ENCODE measurements at regions not wholly inside any gene's neighbourhood (a gene's known extent, or its start where the extent isn't known, plus 50 kb on each side); places are given as distances from the start of the nearest gene placed in this dataset.
"Not testable (repeated sequence)": the region's sequence is repeated elsewhere in the genome, so short reads cannot be mapped to it uniquely, and the experiment has no call there.

GRCh38 chr7:149681274-149681673, 92.1 kb downstream of the ZNF467 start:
- no peak for DNase-seq

GRCh38 chr7:149680331-149681025, 92.9 kb downstream of the ZNF467 start:
- DNase-seq: no peak

DNA sequence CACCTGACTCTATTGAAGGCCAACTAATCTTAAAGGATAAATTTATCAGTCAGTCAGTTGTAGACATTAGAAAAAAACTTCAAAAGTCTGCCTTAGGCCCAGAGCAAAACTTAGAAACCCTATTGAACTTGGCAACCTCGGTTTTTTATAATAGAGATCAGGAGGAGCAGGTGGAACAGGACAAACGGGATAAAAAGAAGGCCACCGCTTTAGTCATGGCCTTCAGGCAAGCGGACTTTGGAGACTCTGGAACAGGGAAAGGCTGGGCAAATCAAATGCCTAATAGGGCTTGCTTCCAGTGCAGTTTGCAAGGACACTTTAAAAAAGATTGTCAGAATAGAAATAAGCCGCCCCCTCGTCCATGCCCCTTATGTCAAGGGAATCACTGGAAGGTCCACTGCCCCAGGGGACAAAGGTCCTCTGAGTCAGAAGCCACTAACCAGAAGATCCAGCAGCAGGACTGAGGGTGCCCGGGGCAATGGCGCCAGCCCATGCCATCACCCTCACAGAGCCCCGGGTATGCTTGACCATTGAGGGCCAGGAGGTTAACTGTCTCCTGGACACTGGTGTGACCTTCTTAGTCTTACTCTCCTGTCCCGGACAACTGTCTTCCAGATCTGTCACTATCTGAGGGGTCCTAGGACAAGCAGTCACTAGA, 98.5 kb downstream of the ZNF467 start:
- not testable (repeated sequence) for DNase-seq

GRCh38 chr7:149673006-149673405, 100.4 kb downstream of the ZNF467 start:
- no peak for DNase-seq

DNA sequence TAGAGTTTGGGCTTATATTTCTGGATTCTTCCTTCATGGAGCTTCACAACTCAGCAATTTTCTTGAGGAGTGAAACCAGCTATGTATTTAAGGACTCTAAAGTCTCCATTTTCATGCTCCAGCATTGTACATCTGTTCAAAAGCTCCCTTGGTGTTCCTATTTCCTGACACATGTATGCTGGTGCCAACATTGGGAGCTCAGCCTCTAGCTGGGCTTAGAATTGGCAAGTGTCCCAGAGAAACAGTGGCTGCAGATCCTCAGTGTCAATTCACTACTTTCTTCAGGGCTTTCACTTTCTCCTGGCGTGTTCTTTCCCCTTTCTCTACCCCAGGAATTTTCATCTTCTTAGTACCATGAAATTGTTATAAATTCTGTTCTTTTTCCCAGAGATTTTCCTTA, 103.1 kb downstream of the ZNF467 start:
- no peak for DNase-seq

- DNase-seq: no peak
These were observed 104.1 kb downstream of the ZNF467 start for GRCh38 chr7:149669121-149669818.

DNA sequence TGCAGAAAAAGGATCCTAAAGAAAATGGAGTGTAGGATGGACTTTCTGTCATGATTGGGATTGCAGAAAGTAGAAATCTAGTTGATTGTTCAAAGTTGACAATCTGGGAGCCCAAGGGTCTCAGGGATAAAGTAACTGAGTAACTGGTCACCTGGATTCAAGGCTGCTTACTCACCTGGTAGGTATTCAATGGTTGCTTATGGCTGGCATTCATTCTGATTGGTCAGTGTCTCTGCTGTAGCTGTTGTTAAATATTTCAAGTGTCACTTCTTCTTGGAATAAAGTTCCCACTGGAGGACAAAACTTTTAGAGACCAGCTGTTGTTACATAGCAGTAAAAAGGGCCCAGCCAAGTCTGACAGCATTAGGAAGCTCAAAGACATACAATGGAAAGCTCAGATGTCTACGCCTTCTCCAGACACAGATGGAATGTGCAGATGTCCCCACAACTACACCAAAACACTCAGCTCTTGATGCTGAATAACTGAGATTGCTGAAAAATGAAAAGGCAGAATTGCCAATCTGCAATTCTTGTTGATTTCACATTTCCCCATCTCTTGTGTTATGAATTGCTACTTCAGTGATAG, 106.9 kb downstream of the ZNF467 start:
- DNase-seq: no peak

DNA sequence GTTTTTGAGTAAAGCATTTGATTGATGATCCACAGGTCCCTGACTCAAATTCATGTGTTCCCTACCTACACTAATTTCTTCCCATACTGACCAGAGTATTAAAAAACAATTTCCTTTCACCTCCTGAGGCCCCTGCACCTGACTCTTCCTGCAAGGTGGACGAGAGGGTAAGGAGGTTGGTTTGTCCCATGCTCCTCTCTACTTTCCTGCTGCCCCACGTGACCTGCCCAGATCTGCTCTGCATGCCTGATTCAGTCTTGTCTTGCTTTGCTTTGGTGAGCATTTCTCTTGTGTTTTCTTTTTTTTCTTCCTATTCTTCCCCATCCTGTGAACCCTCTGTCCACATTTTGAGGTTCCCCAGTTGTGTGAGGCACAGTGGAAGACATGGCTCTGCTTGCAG, 107.8 kb downstream of the ZNF467 start:
- DNase-seq: not testable (repeated sequence)

- no peak for DNase-seq
These were observed 108.7 kb downstream of the ZNF467 start for GRCh38 chr7:149664666-149665065.

GRCh38 chr7:149664176-149664575, 109.2 kb downstream of the ZNF467 start:
- no peak for DNase-seq

GRCh38 chr7:149662591-149663095, 110.7 kb downstream of the ZNF467 start:
- DNase-seq: peak; percentile 69

DNA sequence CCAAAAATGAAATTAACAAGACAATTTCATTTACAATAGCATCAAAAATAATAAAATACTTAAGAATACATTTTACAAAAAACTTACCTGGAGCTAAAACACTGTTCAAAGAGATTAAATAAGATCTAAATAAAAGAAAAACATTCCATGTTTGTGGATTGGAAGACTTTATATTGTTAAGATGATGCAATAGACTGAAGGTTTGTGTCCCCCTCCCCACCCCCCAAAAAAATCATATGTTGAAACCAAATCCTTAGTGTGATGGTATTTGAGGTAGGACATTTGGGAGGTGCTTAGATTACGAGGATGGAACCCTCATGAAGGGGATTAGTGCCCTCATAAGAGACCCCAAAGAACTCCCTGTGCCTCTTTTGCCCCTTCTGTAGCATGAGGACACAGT, 117.6 kb downstream of the ZNF467 start:
- DNase-seq: no peak

- no peak for DNase-seq
These were observed 118.8 kb downstream of the ZNF467 start for GRCh38 chr7:149654588-149654987.

DNA sequence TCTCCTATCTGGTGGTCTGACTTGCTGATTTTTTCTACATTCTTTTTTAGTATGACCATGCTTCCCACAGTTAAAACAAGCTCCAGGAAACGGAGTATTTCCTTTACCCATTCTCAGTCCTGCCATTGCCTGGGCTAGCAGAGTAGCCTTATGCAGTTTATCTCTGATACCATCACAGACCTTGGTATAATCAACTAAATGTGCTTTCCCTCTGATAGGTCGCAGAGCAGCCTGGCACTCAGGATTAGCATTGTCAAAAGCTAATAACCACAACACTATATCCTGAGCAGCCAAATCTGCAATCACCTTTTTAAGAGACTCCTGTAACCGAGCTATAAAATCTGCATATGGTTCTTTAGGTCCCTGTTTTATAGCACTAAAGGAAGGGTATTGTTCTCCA, 123.2 kb downstream of the ZNF467 start:
- DNase-seq: not testable (repeated sequence)

GRCh38 chr7:149644754-149645153, 128.6 kb downstream of the ZNF467 start:
- DNase-seq: no peak

DNA sequence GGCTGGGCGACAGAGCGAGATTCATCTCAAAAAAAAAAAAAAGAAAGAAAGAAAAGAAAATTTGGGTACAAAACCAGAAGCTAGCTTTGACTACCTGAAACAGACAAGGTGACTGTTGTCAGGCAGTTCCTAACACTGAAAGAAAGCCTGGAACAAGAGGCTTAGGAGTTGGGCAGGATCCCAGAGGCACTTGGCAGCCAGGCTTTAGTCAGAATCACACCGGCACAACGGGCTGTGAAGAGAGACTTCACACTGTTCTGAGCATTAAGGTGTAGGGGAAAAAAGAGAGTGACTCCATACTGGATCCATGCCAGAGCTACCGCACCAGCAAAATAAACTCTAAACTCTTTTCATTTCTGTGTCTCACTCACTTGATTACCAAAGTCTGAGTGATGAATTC, 130.8 kb downstream of the ZNF467 start:
- DNase-seq: no peak

- no peak for DNase-seq
These were observed 134.6 kb downstream of the ZNF467 start for GRCh38 chr7:149638566-149639320.

DNA sequence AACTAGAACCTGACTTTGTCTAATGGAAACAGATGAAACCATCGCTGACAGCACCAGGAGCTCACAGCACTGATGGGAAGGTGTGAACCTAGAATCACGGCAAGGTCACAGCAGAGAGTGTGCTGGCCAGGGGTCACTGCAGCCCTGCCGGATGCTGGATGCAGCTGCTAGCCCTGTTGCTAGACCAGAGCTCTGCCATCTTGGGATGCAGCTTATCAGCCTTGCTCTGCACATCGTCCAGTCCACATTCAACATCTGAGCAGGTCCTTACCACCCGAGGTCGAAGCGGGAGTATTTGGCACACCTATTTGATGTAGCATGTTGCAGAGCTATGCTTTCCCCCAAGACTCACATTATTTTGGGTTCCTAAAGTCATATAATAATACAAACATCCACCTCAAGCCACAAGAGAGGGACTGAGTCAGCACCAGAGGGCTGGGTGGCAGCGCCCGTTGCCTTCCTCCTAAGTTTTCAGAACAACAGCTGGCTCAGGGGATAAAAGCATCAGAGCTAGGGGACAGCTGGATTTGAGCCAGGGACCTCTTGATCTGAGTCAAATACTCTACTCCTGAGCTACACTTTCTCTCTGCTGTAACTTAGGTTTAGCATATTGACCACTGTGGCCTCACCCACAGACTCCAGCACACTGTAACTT, 135.3 kb downstream of the ZNF467 start:
- DNase-seq: no peak

GRCh38 chr7:149635561-149636329, 137.6 kb downstream of the ZNF467 start:
- no peak for DNase-seq

DNA sequence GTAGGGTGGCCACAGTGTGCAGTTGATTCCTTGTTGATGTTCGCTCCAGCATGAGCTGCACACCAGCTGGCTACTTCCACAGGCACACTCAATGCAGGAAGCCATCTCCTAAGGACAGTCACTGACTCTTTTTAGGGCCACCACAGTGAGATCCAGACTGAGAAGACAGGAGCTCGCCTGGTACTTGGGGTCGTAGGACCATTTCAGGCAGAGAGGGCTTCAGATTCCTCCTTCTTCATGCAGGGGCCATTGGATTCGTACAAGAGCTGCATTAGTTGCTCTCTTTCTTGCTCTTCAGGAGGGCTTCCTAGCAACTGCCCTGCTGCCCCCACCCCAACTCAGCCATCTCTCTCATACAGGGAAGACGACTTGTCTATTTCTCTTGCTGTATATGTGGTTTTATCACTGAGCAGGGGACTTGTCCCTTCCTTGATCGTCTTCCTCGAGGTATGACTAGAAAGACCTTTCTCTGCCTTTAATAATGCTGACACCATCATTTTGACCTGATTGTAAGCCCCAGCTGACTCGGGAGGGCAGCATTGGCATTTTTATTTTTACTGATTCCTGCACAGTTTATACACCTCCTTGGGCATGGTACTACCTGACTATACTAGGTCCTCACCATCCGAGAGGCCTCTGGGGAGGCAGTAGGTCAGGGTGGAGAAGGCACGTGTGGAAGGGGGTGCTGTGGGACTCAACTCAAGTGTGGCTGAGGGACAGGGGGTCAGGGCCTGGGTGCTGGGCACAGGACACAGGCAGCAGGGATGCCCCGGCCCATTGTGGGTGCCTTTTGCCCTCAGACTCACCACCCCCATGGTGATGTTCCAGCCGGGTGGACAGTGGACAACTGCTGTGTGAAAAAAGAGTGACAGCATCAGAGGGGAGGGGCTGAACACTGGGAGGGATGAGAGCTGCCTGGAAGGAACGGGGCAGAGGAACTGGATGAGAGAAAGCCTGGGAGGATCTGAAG, 136.7 kb upstream of the ZNF746 start:
- no peak for DNase-seq
